Activated naive CD8-positive, alpha-beta T cell (primary cell): ENCODE measurements at regions not wholly inside any gene's neighbourhood (a gene's known extent, or its start where the extent isn't known, plus 50 kb on each side); places are given as distances from the start of the nearest gene placed in this dataset.
A peak's percentile ranks its signal among the peaks of the same experiment; 100 is the strongest.

Experiments used
- H3K27ac Mint-ChIP-seq: one replicate; pipeline ENCODE4 v1.8.0; 2021; ENCODE audit warnings: mixed read lengths
- H3K27me3 Mint-ChIP-seq: one replicate; pipeline ENCODE4 v1.8.0; 2021; ENCODE audit warnings: mixed read lengths
- H3K36me3 Mint-ChIP-seq: one replicate; pipeline ENCODE4 v1.8.0; 2021; ENCODE audit warnings: mixed read lengths
- H3K4me1 Mint-ChIP-seq: one replicate; pipeline ENCODE4 v1.8.0; 2021; ENCODE audit warnings: low read depth, mixed read lengths
- H3K4me3 Mint-ChIP-seq: one replicate; pipeline ENCODE4 v1.8.0; 2021; ENCODE audit warnings: mild to moderate bottlenecking, mixed read lengths
- H3K9me3 Mint-ChIP-seq: one replicate; pipeline ENCODE4 v1.8.0; 2021; ENCODE audit warnings: low read depth, mixed read lengths

GRCh38 chr3:152156880-152157279 is 111.8 kb upstream of the MBNL1 start:
- H3K4me1 Mint-ChIP-seq: no peaks in the 10 kb centered on the region
- H3K27me3 Mint-ChIP-seq: no peaks in the 10 kb centered on the region
- H3K36me3 Mint-ChIP-seq: no peaks in the 10 kb centered on the region
- H3K9me3 Mint-ChIP-seq: no peaks in the 10 kb centered on the region
- no peak overlapping the region for H3K4me3 Mint-ChIP-seq
- no peak overlapping the region for H3K27ac Mint-ChIP-seq

GRCh38 chr3:152157337-152157736 is 111.4 kb upstream of the MBNL1 start:
- no peaks in the 10 kb centered on the region for H3K36me3 Mint-ChIP-seq
- no peaks in the 10 kb centered on the region for H3K27me3 Mint-ChIP-seq
- no peak overlapping the region for H3K4me3 Mint-ChIP-seq
- H3K27ac Mint-ChIP-seq: no peak overlapping the region
- H3K4me1 Mint-ChIP-seq: no peaks in the 10 kb centered on the region
- H3K9me3 Mint-ChIP-seq: no peaks in the 10 kb centered on the region

- Mint-ChIP-seq H3K4me1 (no peaks in the 10 kb centered on the region), H3K27me3 (no peaks in the 10 kb centered on the region), H3K9me3 (peaks cover under 1% of the 10 kb centered on the region), H3K4me3 (no peak overlapping the region), H3K27ac (no peak overlapping the region), H3K36me3 (peaks cover under 1% of the 10 kb centered on the region)
Observed at GRCh38 chr3:152159328-152159727, 109.4 kb upstream of the MBNL1 start.

- Mint-ChIP-seq H3K27me3 (no peaks in the 10 kb centered on the region), H3K4me1 (no peaks in the 10 kb centered on the region), H3K36me3 (peaks cover 7% of the 10 kb centered on the region), H3K27ac (no peak overlapping the region), H3K9me3 (peaks cover 3% of the 10 kb centered on the region), H3K4me3 (no peak overlapping the region)
Observed at GRCh38 chr3:152160350-152161011, 108.2 kb upstream of the MBNL1 start.

GRCh38 chr3:152172460-152172859 is 96.3 kb upstream of the MBNL1 start:
- no peaks in the 10 kb centered on the region for H3K27me3 Mint-ChIP-seq
- H3K9me3 Mint-ChIP-seq: no peaks in the 10 kb centered on the region
- no peak overlapping the region for H3K27ac Mint-ChIP-seq

GRCh38 chr3:152173627-152174026 is 95.1 kb upstream of the MBNL1 start:
- peaks cover 6% of the 10 kb centered on the region for H3K36me3 Mint-ChIP-seq
- no peak overlapping the region for H3K27ac Mint-ChIP-seq
- peaks cover 1% of the 10 kb centered on the region for H3K4me1 Mint-ChIP-seq
- no peaks in the 10 kb centered on the region for H3K9me3 Mint-ChIP-seq
- no peaks in the 10 kb centered on the region for H3K27me3 Mint-ChIP-seq
- no peak overlapping the region for H3K4me3 Mint-ChIP-seq

More at GRCh38 chr3:152172460-152172859, 96.3 kb upstream of the MBNL1 start:
- Mint-ChIP-seq H3K4me3 (no peak overlapping the region), H3K4me1 (no peaks in the 10 kb centered on the region), H3K36me3 (peaks cover 6% of the 10 kb centered on the region)

- H3K27ac Mint-ChIP-seq: no peak overlapping the region
- no peaks in the 10 kb centered on the region for H3K9me3 Mint-ChIP-seq
- H3K4me3 Mint-ChIP-seq: no peak overlapping the region
- H3K36me3 Mint-ChIP-seq: peaks cover 6% of the 10 kb centered on the region
- peaks cover 15% of the 10 kb centered on the region for H3K4me1 Mint-ChIP-seq
- H3K27me3 Mint-ChIP-seq: no peaks in the 10 kb centered on the region
Observed at GRCh38 chr3:152174876-152175527, 93.7 kb upstream of the MBNL1 start.

GRCh38 chr3:152175528-152175889 is 93.2 kb upstream of the MBNL1 start:
- Mint-ChIP-seq H3K9me3 (no peaks in the 10 kb centered on the region), H3K4me1 (peaks cover 16% of the 10 kb centered on the region), H3K4me3 (no peak overlapping the region), H3K27ac (no peak overlapping the region), H3K36me3 (peaks cover 6% of the 10 kb centered on the region), H3K27me3 (no peaks in the 10 kb centered on the region)

GRCh38 chr3:152176241-152176640 is 92.5 kb upstream of the MBNL1 start:
- no peaks in the 10 kb centered on the region for H3K27me3 Mint-ChIP-seq
- H3K4me1 Mint-ChIP-seq: peaks cover 16% of the 10 kb centered on the region
- no peak overlapping the region for H3K4me3 Mint-ChIP-seq
- H3K27ac Mint-ChIP-seq: no peak overlapping the region
- no peaks in the 10 kb centered on the region for H3K9me3 Mint-ChIP-seq
- peaks cover 4% of the 10 kb centered on the region for H3K36me3 Mint-ChIP-seq

GRCh38 chr3:152176998-152177397 is 91.7 kb upstream of the MBNL1 start:
- no peaks in the 10 kb centered on the region for H3K9me3 Mint-ChIP-seq
- no peaks in the 10 kb centered on the region for H3K27me3 Mint-ChIP-seq
- H3K4me3 Mint-ChIP-seq: no peak overlapping the region
- H3K4me1 Mint-ChIP-seq: peaks cover 17% of the 10 kb centered on the region
- H3K27ac Mint-ChIP-seq: no peak overlapping the region
- peaks cover 4% of the 10 kb centered on the region for H3K36me3 Mint-ChIP-seq

- no peaks in the 10 kb centered on the region for H3K27me3 Mint-ChIP-seq
- peaks cover 24% of the 10 kb centered on the region for H3K4me1 Mint-ChIP-seq
- no peak overlapping the region for H3K27ac Mint-ChIP-seq
- H3K36me3 Mint-ChIP-seq: no peaks in the 10 kb centered on the region
- no peaks in the 10 kb centered on the region for H3K9me3 Mint-ChIP-seq
- H3K4me3 Mint-ChIP-seq: no peak overlapping the region
Observed at GRCh38 chr3:152177757-152178156, 91.0 kb upstream of the MBNL1 start.

- peak overlapping the region; percentile 90 for H3K27ac Mint-ChIP-seq
- peak overlapping the region; percentile 56 for H3K4me3 Mint-ChIP-seq
Observed at GRCh38 chr3:152183473-152183872, 85.3 kb upstream of the MBNL1 start.

GRCh38 chr3:152184971-152185686 is 83.6 kb upstream of the MBNL1 start:
- Mint-ChIP-seq H3K36me3 (no peaks in the 10 kb centered on the region), H3K4me1 (peaks cover 58% of the 10 kb centered on the region), H3K4me3 (no peak overlapping the region), H3K27me3 (no peaks in the 10 kb centered on the region), H3K9me3 (no peaks in the 10 kb centered on the region), H3K27ac (peak overlapping the region; percentile 30)

More at GRCh38 chr3:152183473-152183872, 85.3 kb upstream of the MBNL1 start:
- H3K4me1 Mint-ChIP-seq: peaks cover 57% of the 10 kb centered on the region
- no peaks in the 10 kb centered on the region for H3K36me3 Mint-ChIP-seq
- H3K27me3 Mint-ChIP-seq: no peaks in the 10 kb centered on the region
- H3K9me3 Mint-ChIP-seq: no peaks in the 10 kb centered on the region

GRCh38 chr3:152185891-152186630 is 82.7 kb upstream of the MBNL1 start:
- Mint-ChIP-seq H3K4me3 (no peak overlapping the region), H3K4me1 (peaks cover 66% of the 10 kb centered on the region), H3K27ac (no peak overlapping the region)

More at GRCh38 chr3:152185891-152186630, 82.7 kb upstream of the MBNL1 start:
- H3K27me3 Mint-ChIP-seq: no peaks in the 10 kb centered on the region
- H3K9me3 Mint-ChIP-seq: no peaks in the 10 kb centered on the region
- H3K36me3 Mint-ChIP-seq: no peaks in the 10 kb centered on the region
